ENCODE measurements at regions not wholly inside any gene's neighbourhood (a gene's known extent, or its start where the extent isn't known, plus 50 kb on each side); places are given as distances from the start of the nearest gene placed in this dataset.

GRCh38 chr2:237150186-237150585 is 64.5 kb downstream of the COPS8 start:
- no peak for DNase-seq (ENCODE audit: low read depth in 2 of 2, low spot score in 1 of 2)

- no peak for DNase-seq (ENCODE audit: low read depth in 2 of 2, low spot score in 1 of 2)
These were observed 65.2 kb downstream of the COPS8 start for GRCh38 chr2:237150831-237151375.

- DNase-seq (ENCODE audit: low read depth in 2 of 2, low spot score in 1 of 2): no peak
These were observed 66.7 kb downstream of the COPS8 start for GRCh38 chr2:237152361-237152760.

- DNase-seq (ENCODE audit: low read depth in 2 of 2, low spot score in 1 of 2): no peak
These were observed 67.5 kb downstream of the COPS8 start for GRCh38 chr2:237153181-237153580.

GRCh38 chr2:237154082-237154638 is 68.5 kb downstream of the COPS8 start:
- peak in 1 of 2 donors; percentile 10 for DNase-seq (ENCODE audit: low read depth in 2 of 2, low spot score in 1 of 2)

GRCh38 chr2:237154884-237155851 is 69.5 kb downstream of the COPS8 start:
- DNase-seq (ENCODE audit: low read depth in 2 of 2, low spot score in 1 of 2): no peak

DNA sequence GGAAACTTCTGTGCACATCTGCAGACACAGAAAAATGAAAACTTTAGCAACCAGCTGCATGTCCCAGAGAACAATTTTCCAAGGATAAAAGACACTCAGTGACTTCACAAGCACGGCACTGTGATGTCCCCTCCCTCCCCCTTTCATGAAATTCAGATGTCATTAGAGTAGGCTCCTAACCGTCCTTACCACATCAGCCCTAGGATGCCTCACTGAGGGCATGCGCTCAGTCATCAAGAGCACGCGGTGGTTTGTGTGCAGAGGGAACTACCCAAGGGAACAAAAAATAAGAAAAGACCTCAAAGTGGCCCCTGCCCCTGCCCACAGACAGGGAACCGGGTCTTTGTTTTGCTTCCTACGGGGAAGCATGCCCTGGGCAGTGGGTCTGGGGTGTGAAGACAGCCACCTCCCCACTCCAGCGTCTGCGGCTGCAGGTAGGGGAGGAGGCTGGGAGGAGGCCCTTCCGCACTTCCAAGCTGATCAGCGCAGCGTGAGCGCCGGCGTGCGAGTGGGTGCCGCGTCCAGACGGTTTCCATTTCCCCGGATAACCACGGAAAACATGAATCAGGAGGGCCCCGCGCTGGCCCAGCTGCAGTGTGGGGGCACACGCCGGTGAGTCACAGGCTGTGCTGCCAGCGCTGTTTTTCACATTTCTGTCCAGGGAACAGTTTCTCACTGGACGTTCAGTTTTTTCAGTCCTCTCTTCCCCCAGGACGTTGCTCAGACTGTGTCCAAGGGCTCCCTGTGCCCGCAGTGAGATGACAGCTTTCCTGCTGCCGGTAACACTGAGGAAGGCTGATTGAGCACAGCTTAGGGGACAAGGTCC is 70.6 kb downstream of the COPS8 start:
- peak in 1 of 2 donors; percentile 18 for DNase-seq (ENCODE audit: low read depth in 2 of 2, low spot score in 1 of 2)

- no peak for DNase-seq (ENCODE audit: low read depth in 2 of 2, low spot score in 1 of 2)
These were observed 71.4 kb downstream of the COPS8 start for GRCh38 chr2:237156857-237157779.

- DNase-seq (ENCODE audit: low read depth in 2 of 2, low spot score in 1 of 2): no peak
These were observed 72.1 kb downstream of the COPS8 start for GRCh38 chr2:237157780-237158102.

- no peak for DNase-seq (ENCODE audit: low read depth in 2 of 2, low spot score in 1 of 2)
These were observed 72.5 kb downstream of the COPS8 start for GRCh38 chr2:237158194-237158593.

DNA sequence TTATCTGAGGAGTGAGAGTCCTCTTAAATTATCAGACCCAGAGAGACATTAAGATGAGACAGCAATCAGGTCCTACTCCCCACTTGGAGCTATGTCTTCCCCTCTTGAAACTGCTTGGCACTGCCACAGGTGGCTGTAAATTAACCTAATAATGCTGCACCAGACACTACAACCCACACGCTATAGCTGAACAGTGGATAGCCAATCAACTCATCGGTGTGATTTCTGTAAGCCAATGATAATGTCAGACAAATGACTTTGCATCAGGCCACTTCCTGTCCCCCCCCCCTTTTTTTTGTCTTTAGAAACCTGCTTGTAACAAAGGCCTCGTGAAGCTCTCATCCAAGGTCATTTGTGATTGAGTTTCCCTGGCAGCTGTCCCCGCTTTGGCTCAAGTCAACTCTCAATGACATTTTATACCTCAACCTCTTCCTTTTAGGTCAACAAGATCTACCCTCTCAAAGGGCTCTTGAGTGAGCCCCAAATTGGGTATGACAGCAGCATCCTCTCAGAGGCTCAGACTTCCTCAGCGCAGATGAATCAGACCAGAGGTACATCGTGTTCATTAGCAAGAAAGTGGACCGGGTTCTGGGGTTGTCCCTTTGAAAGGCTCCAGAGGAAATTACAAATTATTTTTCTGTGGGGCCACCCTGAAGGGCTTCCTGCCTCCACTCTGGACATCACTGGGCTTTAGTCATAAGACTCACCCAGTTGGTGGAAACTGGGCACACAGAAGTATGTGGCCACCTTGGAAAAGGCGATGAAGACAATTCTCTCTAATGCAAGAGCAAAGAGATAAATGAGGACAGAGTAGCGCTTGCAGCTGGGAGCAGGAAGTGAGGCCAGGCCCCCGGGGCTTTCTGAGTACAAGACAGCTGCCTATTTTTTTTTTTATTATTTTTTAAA is 73.6 kb downstream of the COPS8 start:
- DNase-seq (ENCODE audit: low read depth in 2 of 2, low spot score in 1 of 2): no peak

DNA sequence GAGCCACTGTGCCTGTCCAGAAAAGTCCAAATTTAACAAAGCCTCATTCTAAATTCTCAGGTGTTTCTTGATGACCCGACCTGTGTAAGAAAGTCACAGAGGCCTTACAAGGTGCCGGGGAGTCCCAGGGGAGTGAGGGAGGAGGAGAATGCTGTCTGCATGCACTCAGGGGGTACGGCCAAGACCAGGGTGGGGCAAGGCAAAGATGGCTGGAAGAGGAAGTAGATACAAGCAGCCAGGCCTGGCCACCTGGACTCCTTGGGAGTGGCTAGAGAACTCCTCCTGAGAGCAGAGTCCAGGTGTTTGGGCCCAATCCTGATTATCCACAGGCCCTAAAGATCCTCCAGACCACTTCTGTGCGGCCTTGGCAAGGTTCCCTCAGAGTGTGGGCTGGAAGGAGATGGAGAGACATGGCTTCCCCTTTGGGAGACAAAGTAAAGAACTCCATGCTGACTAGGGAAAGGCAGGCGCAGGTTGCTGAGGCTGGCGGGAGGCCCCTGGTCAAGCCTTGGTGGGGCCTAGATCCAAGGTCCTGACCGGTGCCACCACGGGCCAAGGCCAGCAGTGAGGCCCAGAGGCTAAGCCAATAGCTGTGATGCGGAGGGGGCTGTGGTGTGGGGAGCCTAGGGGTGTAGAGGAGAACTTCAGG is 74.7 kb downstream of the COPS8 start:
- no peak for DNase-seq (ENCODE audit: low read depth in 2 of 2, low spot score in 1 of 2)

GRCh38 chr2:237161189-237161588 is 75.5 kb downstream of the COPS8 start:
- no peak for DNase-seq (ENCODE audit: low read depth in 2 of 2, low spot score in 1 of 2)

GRCh38 chr2:237162959-237163358 is 77.3 kb downstream of the COPS8 start:
- DNase-seq (ENCODE audit: low read depth in 2 of 2, low spot score in 1 of 2): no peak

- DNase-seq (ENCODE audit: low read depth in 2 of 2, low spot score in 1 of 2): no peak
These were observed 78.9 kb downstream of the COPS8 start for GRCh38 chr2:237164474-237165042.

- no peak for DNase-seq (ENCODE audit: low read depth in 2 of 2, low spot score in 1 of 2)
These were observed 80.0 kb downstream of the COPS8 start for GRCh38 chr2:237165405-237166276.

DNA sequence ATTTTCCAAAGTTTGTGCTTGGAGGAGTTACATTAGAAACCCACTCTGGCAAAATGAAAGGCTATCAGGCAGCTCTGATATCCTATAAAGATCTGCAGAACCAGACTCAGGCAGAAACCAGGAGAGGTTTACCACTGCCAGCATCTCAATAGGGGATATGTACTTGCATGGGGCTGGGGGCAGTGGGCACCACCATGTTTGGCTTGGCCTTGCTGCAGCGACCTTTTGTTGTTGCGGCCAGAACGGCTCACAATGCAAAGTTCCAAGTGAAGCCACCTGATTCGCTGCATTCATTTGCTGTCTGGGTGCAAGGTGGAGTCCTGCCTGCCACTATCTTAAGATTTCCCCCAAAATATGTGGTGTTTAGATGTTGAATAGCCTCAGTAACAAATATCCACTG is 81.3 kb downstream of the COPS8 start:
- no peak for DNase-seq (ENCODE audit: low read depth in 2 of 2, low spot score in 1 of 2)

- no peak for DNase-seq (ENCODE audit: low read depth in 2 of 2, low spot score in 1 of 2)
These were observed 82.2 kb downstream of the COPS8 start for GRCh38 chr2:237167934-237168333.
